ENCODE measurements at regions not wholly inside any gene's neighbourhood (a gene's known extent, or its start where the extent isn't known, plus 50 kb on each side); places are given as distances from the start of the nearest gene placed in this dataset.

DNA sequence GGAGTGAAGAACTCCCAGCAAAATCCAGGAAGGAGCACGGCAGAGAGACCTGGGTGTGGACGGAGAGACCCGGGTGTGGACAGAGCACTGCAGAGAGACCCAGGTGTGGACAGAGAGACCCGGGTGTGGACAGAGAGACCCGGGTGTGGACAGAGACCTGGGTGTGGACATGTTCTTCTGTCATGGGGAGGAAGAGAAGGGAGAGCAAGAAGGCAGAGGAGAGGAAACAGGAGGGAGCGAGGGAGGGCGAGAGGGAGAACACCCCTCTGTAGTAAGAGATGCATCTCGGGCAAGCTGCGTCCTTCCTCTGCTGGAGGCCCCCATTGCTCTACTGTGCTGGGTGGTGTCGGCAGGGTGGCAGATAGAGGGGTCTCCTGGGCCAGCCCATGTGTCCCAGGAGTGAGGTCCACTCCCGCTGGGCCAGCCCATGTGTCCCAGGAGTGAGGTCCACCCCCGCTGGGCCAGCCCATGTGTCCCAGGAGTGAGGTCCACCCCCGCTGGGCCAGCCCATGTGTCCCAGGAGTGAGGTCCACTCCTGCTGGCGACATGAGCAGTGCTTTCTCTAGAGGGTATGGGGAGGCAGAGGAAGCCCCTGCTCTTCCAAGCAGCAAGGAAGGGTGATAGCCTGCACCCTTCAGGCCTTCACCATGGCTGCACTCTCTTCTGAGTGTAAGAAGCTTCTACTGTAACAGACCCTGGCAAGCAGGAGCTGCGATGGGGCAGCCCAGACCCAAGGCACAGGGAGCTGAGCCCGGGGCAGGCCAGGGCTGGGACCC lies 934.2 kb downstream of the BRD1 start:
- DNase-seq (ENCODE audit: low spot score): peak; percentile 19
- no peak for ATAC-seq (ENCODE audit: low read depth)
- H3K36me3 ChIP-seq (ENCODE audit: low read depth): no peaks in the 10 kb centered on the region
- TF ChIP-seq, protein P1, sequence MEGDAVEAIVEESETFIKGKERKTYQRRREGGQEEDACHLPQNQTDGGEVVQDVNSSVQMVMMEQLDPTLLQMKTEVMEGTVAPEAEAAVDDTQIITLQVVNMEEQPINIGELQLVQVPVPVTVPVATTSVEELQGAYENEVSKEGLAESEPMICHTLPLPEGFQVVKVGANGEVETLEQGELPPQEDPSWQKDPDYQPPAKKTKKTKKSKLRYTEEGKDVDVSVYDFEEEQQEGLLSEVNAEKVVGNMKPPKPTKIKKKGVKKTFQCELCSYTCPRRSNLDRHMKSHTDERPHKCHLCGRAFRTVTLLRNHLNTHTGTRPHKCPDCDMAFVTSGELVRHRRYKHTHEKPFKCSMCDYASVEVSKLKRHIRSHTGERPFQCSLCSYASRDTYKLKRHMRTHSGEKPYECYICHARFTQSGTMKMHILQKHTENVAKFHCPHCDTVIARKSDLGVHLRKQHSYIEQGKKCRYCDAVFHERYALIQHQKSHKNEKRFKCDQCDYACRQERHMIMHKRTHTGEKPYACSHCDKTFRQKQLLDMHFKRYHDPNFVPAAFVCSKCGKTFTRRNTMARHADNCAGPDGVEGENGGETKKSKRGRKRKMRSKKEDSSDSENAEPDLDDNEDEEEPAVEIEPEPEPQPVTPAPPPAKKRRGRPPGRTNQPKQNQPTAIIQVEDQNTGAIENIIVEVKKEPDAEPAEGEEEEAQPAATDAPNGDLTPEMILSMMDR (IDR thresholded peaks at IDR 0.05; ENCODE audit: poor library complexity, severe bottlenecking): no peak
- H3K27me3 ChIP-seq (ENCODE audit: insufficient read depth, poor library complexity, severe bottlenecking): no peaks in the 10 kb centered on the region
- H3K4me1 ChIP-seq (ENCODE audit: insufficient read depth, poor library complexity, severe bottlenecking): no peaks in the 10 kb centered on the region
- H3K27ac ChIP-seq (ENCODE audit: poor library complexity, severe bottlenecking): no peak overlapping the region
- no peaks in the 10 kb centered on the region for H3K9me3 ChIP-seq (ENCODE audit: severe bottlenecking)
- H3K4me3 ChIP-seq (ENCODE audit: severe bottlenecking): no peak overlapping the region

DNA sequence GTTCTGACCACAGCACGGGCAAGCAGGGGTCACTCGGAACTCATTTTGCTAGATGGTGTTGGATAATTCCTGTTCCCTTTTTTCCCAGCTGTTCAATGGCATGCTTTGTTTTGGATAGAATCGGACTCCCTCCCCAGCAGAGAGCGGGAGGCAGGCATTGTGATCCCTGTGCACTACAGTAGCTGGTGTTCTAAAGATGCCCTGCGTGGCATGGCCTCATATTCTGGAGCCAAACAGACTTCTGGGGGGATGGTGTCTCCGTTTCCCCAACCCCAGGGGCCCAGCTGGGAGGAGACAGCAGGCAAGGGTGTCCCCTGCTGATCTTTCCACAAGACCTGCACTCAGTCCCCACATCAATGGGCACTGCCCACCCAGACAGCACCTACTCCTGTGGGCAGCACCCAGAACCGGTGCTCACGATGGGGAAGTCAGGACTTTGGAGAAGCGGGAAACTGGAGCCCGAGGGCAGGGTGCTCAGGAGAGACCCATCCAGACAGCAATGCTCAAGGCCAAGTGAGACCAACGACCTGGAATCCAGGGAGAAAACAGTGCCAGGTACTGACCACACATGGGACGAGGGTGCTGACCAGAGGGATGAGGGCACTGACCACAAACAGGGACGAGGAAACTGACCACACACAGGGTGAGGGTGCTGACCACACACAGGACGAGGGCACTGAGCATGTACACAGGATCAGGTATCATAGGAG lies 934.9 kb downstream of the BRD1 start:
- no peak overlapping the region for H3K27ac ChIP-seq (ENCODE audit: poor library complexity, severe bottlenecking)
- ATAC-seq (ENCODE audit: low read depth) (no peak), DNase-seq (ENCODE audit: low spot score) (peak; percentile 33)
- no peaks in the 10 kb centered on the region for H3K36me3 ChIP-seq (ENCODE audit: low read depth)
- H3K4me3 ChIP-seq (ENCODE audit: severe bottlenecking): no peak overlapping the region
- H3K9me3 ChIP-seq (ENCODE audit: severe bottlenecking): no peaks in the 10 kb centered on the region
- no peaks in the 10 kb centered on the region for H3K4me1 ChIP-seq (ENCODE audit: insufficient read depth, poor library complexity, severe bottlenecking)
- H3K27me3 ChIP-seq (ENCODE audit: insufficient read depth, poor library complexity, severe bottlenecking): no peaks in the 10 kb centered on the region
- TF ChIP-seq, protein P1 (IDR thresholded peaks at IDR 0.05; ENCODE audit: poor library complexity, severe bottlenecking): no peak

DNA sequence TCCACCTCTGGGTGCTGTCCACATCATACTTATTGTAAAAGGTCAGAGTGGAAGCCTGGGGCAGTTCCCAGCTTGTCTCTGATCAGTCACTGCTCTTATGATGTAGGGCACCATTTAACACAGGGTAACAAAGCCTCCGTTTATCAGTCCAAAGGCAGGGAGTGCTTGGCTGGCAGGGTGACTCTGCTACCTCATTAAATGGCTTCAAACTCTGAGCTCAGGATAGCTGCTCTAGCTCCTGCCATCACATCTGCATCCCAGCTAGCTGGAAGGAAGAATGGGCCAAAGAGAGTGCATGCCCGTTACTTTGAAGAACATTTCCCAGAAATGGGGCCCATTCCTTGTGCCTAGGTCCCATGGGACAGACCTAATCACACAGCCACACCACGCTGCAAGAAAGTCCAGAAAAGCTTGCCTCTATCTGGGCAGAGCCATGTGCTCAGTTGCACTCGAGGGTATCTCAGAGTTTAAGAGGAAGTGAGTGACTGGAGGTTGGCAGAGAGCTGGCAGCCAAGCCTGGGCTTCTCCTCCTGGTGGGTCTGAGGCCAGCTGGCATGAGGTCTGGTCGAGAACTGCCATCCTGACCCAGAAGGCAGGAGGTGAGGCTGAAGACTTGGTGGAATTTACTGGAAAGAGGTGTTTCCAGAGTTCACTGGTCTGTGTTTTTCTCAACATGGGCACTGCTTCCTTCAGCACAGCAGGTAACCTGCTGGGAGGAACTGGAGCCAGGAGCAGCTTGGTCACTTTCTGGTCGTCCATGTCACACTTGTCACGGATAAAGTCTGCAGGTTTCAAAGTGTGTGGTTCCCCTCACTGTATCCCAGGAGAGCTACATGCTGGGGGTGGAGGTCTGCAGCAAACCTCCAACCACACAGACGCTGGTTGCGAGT lies 935.7 kb downstream of the BRD1 start:
- H3K9me3 ChIP-seq (ENCODE audit: severe bottlenecking): no peaks in the 10 kb centered on the region
- DNase-seq (ENCODE audit: low spot score): peak; percentile 10
- H3K4me1 ChIP-seq (ENCODE audit: insufficient read depth, poor library complexity, severe bottlenecking): no peaks in the 10 kb centered on the region
- H3K27me3 ChIP-seq (ENCODE audit: insufficient read depth, poor library complexity, severe bottlenecking): no peaks in the 10 kb centered on the region
- H3K27ac ChIP-seq (ENCODE audit: poor library complexity, severe bottlenecking): no peak overlapping the region
- H3K36me3 ChIP-seq (ENCODE audit: low read depth): no peaks in the 10 kb centered on the region
- no peak for ATAC-seq (ENCODE audit: low read depth)
- no peak overlapping the region for H3K4me3 ChIP-seq (ENCODE audit: severe bottlenecking)
- TF ChIP-seq, protein P1 (IDR thresholded peaks at IDR 0.05; ENCODE audit: poor library complexity, severe bottlenecking): no peak

DNA sequence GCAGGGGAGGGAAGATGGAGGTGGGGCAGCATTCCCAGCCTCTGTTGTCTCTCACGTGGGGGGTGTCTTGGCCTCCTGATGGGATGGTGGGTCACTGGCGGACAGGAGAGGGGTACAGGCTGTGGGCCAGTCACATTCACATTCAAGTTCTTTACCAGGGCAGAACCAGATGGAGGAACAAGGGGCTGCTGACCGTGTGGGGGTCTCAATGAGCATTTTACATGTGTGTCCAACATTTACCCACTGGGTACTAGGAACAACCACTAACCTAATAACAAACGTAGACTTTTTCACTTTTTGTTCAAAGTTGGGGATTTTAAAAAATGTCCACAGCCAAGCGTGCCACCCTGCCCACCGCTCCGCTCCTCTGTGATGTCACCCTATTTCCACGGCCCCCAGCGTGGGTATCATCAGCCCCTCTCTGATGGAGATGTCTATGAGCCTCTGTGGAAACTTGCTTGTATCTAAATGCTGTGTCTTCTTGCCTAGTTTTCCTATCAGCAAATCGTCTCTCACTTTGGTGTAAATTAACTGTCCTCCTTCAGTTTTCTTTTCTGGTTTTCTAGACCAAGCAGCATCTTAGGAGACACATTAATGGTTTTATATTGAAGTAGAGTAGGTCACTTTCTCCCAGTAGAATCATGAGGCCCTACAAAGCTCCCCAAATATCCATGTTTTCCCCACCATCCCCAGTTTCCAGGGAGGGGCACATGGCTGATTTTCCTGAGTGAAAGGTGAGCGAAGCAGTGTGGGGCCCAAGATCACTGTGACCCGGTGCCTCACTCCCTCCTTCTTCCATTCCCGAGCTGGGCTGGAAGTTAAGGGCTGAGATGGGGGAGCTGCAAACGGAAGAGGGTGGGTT lies 936.7 kb downstream of the BRD1 start:
- H3K4me1 ChIP-seq (ENCODE audit: insufficient read depth, poor library complexity, severe bottlenecking): no peaks in the 10 kb centered on the region
- no peak overlapping the region for H3K27ac ChIP-seq (ENCODE audit: poor library complexity, severe bottlenecking)
- H3K4me3 ChIP-seq (ENCODE audit: severe bottlenecking): no peak overlapping the region
- ATAC-seq (ENCODE audit: low read depth): no peak
- H3K27me3 ChIP-seq (ENCODE audit: insufficient read depth, poor library complexity, severe bottlenecking): no peaks in the 10 kb centered on the region
- TF ChIP-seq, protein P1 (IDR thresholded peaks at IDR 0.05; ENCODE audit: poor library complexity, severe bottlenecking): no peak
- H3K9me3 ChIP-seq (ENCODE audit: severe bottlenecking): no peaks in the 10 kb centered on the region
- no peaks in the 10 kb centered on the region for H3K36me3 ChIP-seq (ENCODE audit: low read depth)
- DNase-seq (ENCODE audit: low spot score): no peak
